HCT116 (cell line): ENCODE measurements at regions not wholly inside any gene's neighbourhood (a gene's known extent, or its start where the extent isn't known, plus 50 kb on each side); places are given as distances from the start of the nearest gene placed in this dataset.

Experiments
- ATAC-seq: fragments of 200-7000 bp; cut with Tn5 transposase; 2 replicates; pipeline ENCODE4 v1.9.1; 2020; ENCODE audit warnings: mild to moderate bottlenecking, moderate library complexity
- BruUV-seq: library from RNA; stranded (reverse); fragments of 400-500 nt; replicated peaks from 2 replicates; lab custom pipeline; 2021; lab: Mats Ljungman, UMichigan
- CTCF ChIA-PET: fragments of 300-600 bp; sonication (Branson Sonifier 250); formaldehyde crosslinking; loops from one replicate; lab custom pipeline; 2021; ENCODE audit warnings: antibody characterized with exemption; lab: Charles Lee
- POLR2A ChIA-PET: fragments of 300-600, 350-600 bp; sonication (Branson Sonifier 250); formaldehyde crosslinking; loops from one replicate; lab custom pipeline; 2021; ENCODE audit warnings: antibody characterized with exemption; lab: Charles Lee
- RAD21 ChIA-PET, 2 experiments: fragments of 300-600 bp; sonication (Branson Sonifier 250); formaldehyde crosslinking; loops; one replicate each; lab custom pipeline; 2023; ENCODE audit warnings: low total read pairs in 2 of 2; ENCODE audit not compliant: uncharacterized antibody in 2 of 2, unreplicated experiment in 2 of 2, low non-redundant PET in 1 of 2; lab: Charles Lee
- DNase-seq: peaks from one replicate; pipeline ENCODE4 v3.0.0-alpha.2; 2010; ENCODE audit warnings: low read depth, low spot score
- H2AFZ ChIP-seq: fragments of 200-600 bp; shearing (Covaris generic), sonication (generic); 2 replicates; pipeline ENCODE4 v1.6.1; 2017; ENCODE audit warnings: low read depth, mixed run types, mixed read lengths, antibody characterized with exemption, low read length; ENCODE audit not compliant: poor library complexity, severe bottlenecking
- H3K27ac ChIP-seq: 2 replicates; pipeline ENCODE4 v1.5.1; 2012; ENCODE audit warnings: low read depth, low read length
- H3K27me3 ChIP-seq: fragments of 200-600 bp; sonication (generic); 2 replicates; pipeline ENCODE4 v1.6.1; 2016; ENCODE audit warnings: mixed run types, low read length, mixed read lengths; ENCODE audit not compliant: insufficient read depth
- H3K36me3 ChIP-seq, 2 experiments: fragments of 200-500 bp in 1 of 2; fragments of 200-600 bp in 1 of 2; sonication (Bioruptor generic) in 1 of 2; sonication (generic) in 1 of 2; 2 replicates each; pipeline versions ENCODE4 v1.5.1 to v1.6.1; 2014 to 2016; ENCODE audit warnings: low read length in 2 of 2, inconsistent platforms in 1 of 2, mixed read lengths in 1 of 2, mixed run types in 1 of 2; ENCODE audit not compliant: insufficient read depth in 2 of 2, control insufficient read depth in 1 of 2
- H3K4me1 ChIP-seq, 2 experiments: fragments of 200-600 bp in 1 of 2; sonication (generic) in 1 of 2; 2 replicates each; pipeline versions ENCODE4 v1.5.1 to v1.6.1; 2012 to 2017; ENCODE audit warnings: low read length in 2 of 2, inconsistent platforms in 1 of 2, mild to moderate bottlenecking in 1 of 2, mixed read lengths in 1 of 2, mixed run types in 1 of 2, moderate library complexity in 1 of 2; ENCODE audit not compliant: insufficient read depth in 2 of 2, control insufficient read depth in 1 of 2
- H3K4me2 ChIP-seq: fragments of 200-600 bp; sonication (generic); 2 replicates; pipeline ENCODE4 v1.6.1; 2017; ENCODE audit warnings: mixed run types, low read length, mixed read lengths
- H3K4me3 ChIP-seq, 2 experiments: fragments of 200-600 bp in 1 of 2; sonication (generic) in 1 of 2; replicated peaks in 1 of 2; 2 replicates each; pipeline ENCODE4 v1.5.1; 2011 to 2016; ENCODE audit warnings: low read length in 2 of 2, control low read depth in 1 of 2, low read depth in 1 of 2, mild to moderate bottlenecking in 1 of 2, mixed read lengths in 1 of 2, mixed run types in 1 of 2
- H3K79me2 ChIP-seq: fragments of 200-600 bp; sonication (generic); 2 replicates; pipeline ENCODE4 v1.6.1; 2017; ENCODE audit warnings: mild to moderate bottlenecking, mixed run types, low read length, moderate library complexity, mixed read lengths; ENCODE audit not compliant: insufficient read depth
- H3K9ac ChIP-seq: fragments of 200-600 bp; sonication (generic); 2 replicates; pipeline ENCODE4 v1.6.1; 2016; ENCODE audit warnings: low read length, mixed read lengths
- H3K9me2 ChIP-seq: fragments of 200-600 bp; sonication (generic), shearing (Covaris generic); 2 replicates; pipeline ENCODE4 v1.6.1; 2017; ENCODE audit warnings: mixed run types, mild to moderate bottlenecking, moderate library complexity; ENCODE audit not compliant: insufficient read depth
- H3K9me3 ChIP-seq, 2 experiments: fragments of 200-500 bp in 1 of 2; fragments of 200-600 bp in 1 of 2; sonication (Bioruptor generic) in 1 of 2; sonication (generic) in 1 of 2; 2 replicates each; pipeline ENCODE4 v1.6.1; 2014 to 2017; ENCODE audit warnings: low read length in 2 of 2, mixed read lengths in 2 of 2, inconsistent platforms in 1 of 2, low read depth in 1 of 2, mild to moderate bottlenecking in 1 of 2, mixed run types in 1 of 2, moderate library complexity in 1 of 2; ENCODE audit not compliant: control insufficient read depth in 1 of 2, insufficient read depth in 1 of 2
- H4K20me1 ChIP-seq: fragments of 200-600 bp; sonication (generic), shearing (Covaris generic); 2 replicates; pipeline ENCODE4 v1.6.1; 2017; ENCODE audit warnings: mixed run types, mild to moderate bottlenecking, moderate library complexity; ENCODE audit not compliant: insufficient read depth
- CEBPB ChIP-seq: IDR thresholded peaks from 2 replicates; pipeline ENCODE4 v1.6.1; 2012; ENCODE audit warnings: low read depth
- FOSL1 ChIP-seq: IDR thresholded peaks from 2 replicates; pipeline ENCODE4 v1.6.1; 2012; ENCODE audit warnings: low read depth
- JUND ChIP-seq: IDR thresholded peaks from 2 replicates; pipeline ENCODE4 v1.6.1; 2012
- POLR2A ChIP-seq: IDR thresholded peaks from 2 replicates; pipeline ENCODE4 v1.7.0; 2011; ENCODE audit warnings: borderline replicate concordance; ENCODE audit not compliant: insufficient read depth, insufficient read length; ENCODE audit errors: extremely low read depth
- RAD21 ChIP-seq: IDR thresholded peaks from 2 replicates; pipeline ENCODE4 v1.6.1; 2012; ENCODE audit warnings: low read depth, mild to moderate bottlenecking
- SP1 ChIP-seq: IDR thresholded peaks from 2 replicates; pipeline ENCODE4 v1.6.1; 2012; ENCODE audit warnings: low read depth
- YY1 ChIP-seq: IDR thresholded peaks from 2 replicates; pipeline ENCODE4 v1.6.1; 2011; ENCODE audit warnings: low read length, low read depth, moderate library complexity, mild to moderate bottlenecking; ENCODE audit not compliant: insufficient replicate concordance; ENCODE audit errors: extremely low read depth
- ZFX ChIP-seq: fragments of 450-650 bp; IDR thresholded peaks from 2 replicates; pipeline ENCODE4 v1.6.1; 2017
- intact Hi-C: fragments of 100-400 bp; cut with micrococcal nuclease; formaldehyde crosslinking; loops from 2 replicates; pipeline ENCODE4 v1.10.0; 2022
- TF ChIP-seq, protein P1 (sequence below): IDR thresholded peaks from 2 replicates; pipeline ENCODE4 v1.6.1; 2012

DNA sequence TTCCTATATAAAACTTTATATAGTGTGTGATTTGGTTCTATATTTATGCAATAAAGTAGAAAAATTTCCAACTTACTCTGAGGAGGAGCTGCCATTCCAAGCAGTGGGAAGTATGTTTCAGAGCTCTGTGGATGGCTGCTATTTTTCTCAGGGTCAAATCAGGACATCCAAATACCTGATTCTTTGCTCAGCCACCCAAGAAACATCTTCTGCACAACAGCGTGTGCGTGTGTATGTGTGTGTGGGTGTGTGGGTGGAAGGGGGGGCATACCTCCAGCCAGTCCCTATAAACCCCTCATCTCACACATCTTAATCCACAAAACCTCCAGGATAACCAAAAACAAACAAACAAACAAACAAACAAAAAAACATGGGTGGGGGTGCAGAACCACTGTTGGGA lies 66.3 kb upstream of the EMX2 start (continued):
- TF ChIP-seq POLR2A (no peak), ZFX (no peak)

DNA sequence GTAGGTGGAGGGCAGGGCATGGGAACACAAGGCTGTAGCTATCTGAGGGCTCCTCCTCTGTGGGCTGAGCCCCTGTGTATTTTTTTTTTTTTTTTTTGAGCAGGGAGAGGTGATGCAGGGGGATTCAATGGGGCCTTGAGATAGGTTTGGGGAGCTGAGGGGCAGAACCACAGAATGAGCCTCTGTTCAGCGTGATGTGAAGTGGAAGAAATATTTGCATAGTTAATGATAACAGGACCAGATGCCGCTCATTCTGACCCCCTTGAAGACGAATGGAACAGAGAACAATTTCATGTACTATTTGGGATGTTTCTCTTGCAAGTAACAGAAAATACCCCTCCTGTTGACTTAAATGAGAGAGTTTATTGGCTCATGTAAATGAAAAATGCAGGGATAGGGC lies 69.7 kb upstream of the EMX2 start:
- DNase-seq, result no peak
- H3K9ac ChIP-seq, result no peak overlapping the region
- no peak overlapping the region for H3K4me3 ChIP-seq
- H4K20me1 ChIP-seq, result no peaks in the 10 kb centered on the region
- ATAC-seq, result no peak
- BruUV-seq, result no TSS peak
- H3K4me1 ChIP-seq, result peaks cover 0 to 2% of the 10 kb centered on the region in 2 experiments; a peak in 2 of 4 replicates
- no peaks in the 10 kb centered on the region for H3K9me3 ChIP-seq
- no peak for TF ChIP-seq RAD21
- no peak for TF ChIP-seq JUND
- TF ChIP-seq SP1, result no peak
- TF ChIP-seq YY1, result no peak
- TF ChIP-seq, protein P1, sequence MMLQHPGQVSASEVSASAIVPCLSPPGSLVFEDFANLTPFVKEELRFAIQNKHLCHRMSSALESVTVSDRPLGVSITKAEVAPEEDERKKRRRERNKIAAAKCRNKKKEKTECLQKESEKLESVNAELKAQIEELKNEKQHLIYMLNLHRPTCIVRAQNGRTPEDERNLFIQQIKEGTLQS, result no peak
- no peak for TF ChIP-seq FOSL1
- TF ChIP-seq, all 23 proteins: peak for 0
- Histone ChIP-seq H3K4me2 (no peak overlapping the region), H3K9me2 (no peaks in the 10 kb centered on the region), H3K36me3 (no peaks in the 10 kb centered on the region), H2AFZ (no peak overlapping the region), H3K79me2 (no peaks in the 10 kb centered on the region), H3K27ac (no peak overlapping the region), H3K27me3 (no peaks in the 10 kb centered on the region)
- intact Hi-C loops, result no loop called here
- RAD21 ChIA-PET, result no interaction called here
- CTCF ChIA-PET, result interaction anchor here (2.9 kb wide), 1 partner anchor 30 kb away, joined by 11 read pairs; no protein-coding TSS in a partner anchor
- POLR2A ChIA-PET, result no interaction called here

DNA sequence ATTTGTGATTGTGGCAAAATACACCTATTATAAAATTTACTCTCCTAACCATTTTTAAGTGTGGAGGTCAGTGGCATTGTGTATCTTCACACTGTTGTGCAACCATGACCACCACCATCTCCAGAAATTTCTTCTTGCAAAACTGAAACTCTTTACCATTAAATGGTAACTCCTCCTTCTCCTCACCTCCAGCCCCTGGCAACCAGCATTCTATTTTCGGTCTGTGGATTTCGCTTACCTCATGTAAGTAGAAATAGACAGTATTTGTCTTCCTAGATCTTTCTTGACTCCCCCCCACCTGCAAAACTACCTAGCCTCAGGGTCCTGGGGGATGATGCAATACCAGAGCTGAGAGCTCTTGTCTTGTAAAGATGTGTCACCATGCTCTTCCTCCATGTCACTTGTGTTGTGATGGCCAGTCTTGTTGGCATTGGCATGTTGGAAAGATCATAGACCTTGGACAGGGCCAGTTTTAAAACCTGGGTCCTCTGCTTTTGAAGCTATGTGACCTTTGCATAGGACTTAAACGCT lies 71.1 kb upstream of the EMX2 start:
- Histone ChIP-seq H3K36me3 (no peaks in the 10 kb centered on the region), H3K4me3 (no peak overlapping the region), H3K9me2 (no peaks in the 10 kb centered on the region), H3K27me3 (no peaks in the 10 kb centered on the region), H3K4me2 (no peak overlapping the region), H3K79me2 (no peaks in the 10 kb centered on the region), H3K27ac (no peak overlapping the region), H3K4me1 (no peaks in the 10 kb centered on the region), H3K9me3 (no peaks in the 10 kb centered on the region), H3K9ac (no peak overlapping the region), H2AFZ (no peak overlapping the region), H4K20me1 (no peaks in the 10 kb centered on the region)
- ChIA-PET CTCF (interaction anchor here (2.9 kb wide), 1 partner anchor 29 kb away, joined by 11 read pairs; no protein-coding TSS in a partner anchor), RAD21 (no interaction called here), POLR2A (no interaction called here)
- intact Hi-C loops, result no loop called here
- ATAC-seq (no peak), DNase-seq (no peak)
- TF ChIP-seq YY1 (no peak), CEBPB (no peak)
- no TSS peak for BruUV-seq
